ENCODE measurements at regions not wholly inside any gene's neighbourhood (a gene's known extent, or its start where the extent isn't known, plus 50 kb on each side); places are given as distances from the start of the nearest gene placed in this dataset.

DNA sequence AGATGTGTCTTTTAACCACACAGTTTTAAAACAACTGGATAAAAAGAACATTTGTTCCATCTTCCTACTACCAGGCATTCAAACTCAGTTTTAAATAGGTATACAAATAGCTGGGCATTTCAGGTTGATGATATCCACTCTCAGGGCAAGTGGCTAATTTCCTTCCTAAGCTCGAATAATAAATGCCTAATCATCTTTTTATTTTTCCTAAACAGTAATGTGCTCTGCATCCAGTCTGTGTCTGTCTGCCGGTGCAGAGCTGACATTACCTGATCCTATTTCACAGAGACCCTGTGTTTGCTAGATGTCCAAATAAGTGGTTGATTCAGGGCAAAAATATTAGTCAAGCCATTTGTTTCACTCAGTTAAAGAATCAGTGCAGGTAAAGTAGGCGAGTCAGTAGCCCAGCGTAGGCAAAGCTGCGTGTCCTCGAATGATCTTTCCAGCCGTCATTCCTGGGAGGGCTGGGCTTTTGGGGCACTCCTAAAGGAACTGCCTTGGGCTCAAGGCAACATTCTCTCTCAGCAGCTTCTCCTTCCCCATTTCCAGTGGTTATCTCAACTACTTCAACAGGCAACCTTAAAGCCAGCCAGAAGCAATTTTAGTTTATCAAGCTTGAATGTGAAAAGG is 74.2 kb upstream of the BMP2 start:
- H3K4me3 ChIP-seq (ENCODE audit: low read depth, low read length): no peak overlapping the region
- TF ChIP-seq, protein P1, sequence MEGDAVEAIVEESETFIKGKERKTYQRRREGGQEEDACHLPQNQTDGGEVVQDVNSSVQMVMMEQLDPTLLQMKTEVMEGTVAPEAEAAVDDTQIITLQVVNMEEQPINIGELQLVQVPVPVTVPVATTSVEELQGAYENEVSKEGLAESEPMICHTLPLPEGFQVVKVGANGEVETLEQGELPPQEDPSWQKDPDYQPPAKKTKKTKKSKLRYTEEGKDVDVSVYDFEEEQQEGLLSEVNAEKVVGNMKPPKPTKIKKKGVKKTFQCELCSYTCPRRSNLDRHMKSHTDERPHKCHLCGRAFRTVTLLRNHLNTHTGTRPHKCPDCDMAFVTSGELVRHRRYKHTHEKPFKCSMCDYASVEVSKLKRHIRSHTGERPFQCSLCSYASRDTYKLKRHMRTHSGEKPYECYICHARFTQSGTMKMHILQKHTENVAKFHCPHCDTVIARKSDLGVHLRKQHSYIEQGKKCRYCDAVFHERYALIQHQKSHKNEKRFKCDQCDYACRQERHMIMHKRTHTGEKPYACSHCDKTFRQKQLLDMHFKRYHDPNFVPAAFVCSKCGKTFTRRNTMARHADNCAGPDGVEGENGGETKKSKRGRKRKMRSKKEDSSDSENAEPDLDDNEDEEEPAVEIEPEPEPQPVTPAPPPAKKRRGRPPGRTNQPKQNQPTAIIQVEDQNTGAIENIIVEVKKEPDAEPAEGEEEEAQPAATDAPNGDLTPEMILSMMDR (IDR thresholded peaks at IDR 0.05; ENCODE audit: insufficient read depth, low read depth, low read length): no peak
- no peak for DNase-seq (ENCODE audit: low read depth)

DNA sequence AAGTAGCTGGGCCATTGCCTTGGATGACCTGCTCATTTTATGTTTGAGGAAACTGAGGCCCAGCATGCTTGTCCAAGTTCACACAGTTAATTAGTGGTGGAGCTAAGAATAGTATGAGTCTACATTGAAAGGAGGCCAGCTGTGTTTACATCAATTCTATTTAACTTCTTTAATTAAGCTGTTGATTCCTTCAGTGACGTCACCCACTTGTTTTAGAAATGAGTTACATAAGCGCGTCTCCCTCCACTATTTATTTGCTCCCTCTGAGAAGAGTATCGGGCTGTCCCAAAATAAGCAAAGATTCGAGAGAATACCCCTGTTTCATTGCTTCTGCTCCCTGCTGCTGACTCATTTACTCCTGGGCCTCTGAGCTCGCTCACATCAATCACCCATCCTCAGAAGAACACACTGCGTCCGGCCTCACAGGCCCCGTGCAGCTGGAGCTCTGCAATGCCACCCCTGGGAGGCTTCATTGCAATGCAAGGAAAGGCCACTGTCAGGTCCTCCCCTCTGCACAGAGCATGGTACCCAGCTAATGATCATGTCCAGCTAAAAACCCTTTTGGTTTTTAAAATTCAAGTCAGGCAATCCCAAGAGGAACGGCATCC is 74.8 kb upstream of the BMP2 start:
- TF ChIP-seq, protein P1 (IDR thresholded peaks at IDR 0.05; ENCODE audit: insufficient read depth, low read depth, low read length): no peak
- H3K4me3 ChIP-seq (ENCODE audit: low read depth, low read length): no peak overlapping the region
- peak; percentile 14 for DNase-seq (ENCODE audit: low read depth)

DNA sequence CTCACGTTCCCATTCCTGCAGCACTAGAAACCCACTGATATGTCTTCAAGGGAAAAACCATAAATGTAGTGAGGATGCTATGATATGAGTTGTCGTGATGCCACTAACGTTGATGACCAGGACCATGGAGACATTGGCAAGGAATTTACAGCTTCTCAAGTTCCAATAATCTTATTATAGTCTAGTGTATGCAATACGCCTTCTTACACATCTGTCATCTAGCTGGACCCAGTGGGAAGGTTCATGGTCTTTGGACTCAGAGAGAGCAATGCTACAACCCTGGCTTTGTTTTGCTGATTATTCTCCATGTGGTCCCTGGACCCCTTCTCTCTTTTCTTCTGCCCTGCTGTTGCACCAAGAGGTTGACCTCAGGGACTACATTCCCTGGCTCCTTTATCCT is 76.0 kb upstream of the BMP2 start:
- H3K4me3 ChIP-seq (ENCODE audit: low read depth, low read length): no peak overlapping the region
- DNase-seq (ENCODE audit: low read depth): no peak
- TF ChIP-seq, protein P1 (IDR thresholded peaks at IDR 0.05; ENCODE audit: insufficient read depth, low read depth, low read length): no peak

DNA sequence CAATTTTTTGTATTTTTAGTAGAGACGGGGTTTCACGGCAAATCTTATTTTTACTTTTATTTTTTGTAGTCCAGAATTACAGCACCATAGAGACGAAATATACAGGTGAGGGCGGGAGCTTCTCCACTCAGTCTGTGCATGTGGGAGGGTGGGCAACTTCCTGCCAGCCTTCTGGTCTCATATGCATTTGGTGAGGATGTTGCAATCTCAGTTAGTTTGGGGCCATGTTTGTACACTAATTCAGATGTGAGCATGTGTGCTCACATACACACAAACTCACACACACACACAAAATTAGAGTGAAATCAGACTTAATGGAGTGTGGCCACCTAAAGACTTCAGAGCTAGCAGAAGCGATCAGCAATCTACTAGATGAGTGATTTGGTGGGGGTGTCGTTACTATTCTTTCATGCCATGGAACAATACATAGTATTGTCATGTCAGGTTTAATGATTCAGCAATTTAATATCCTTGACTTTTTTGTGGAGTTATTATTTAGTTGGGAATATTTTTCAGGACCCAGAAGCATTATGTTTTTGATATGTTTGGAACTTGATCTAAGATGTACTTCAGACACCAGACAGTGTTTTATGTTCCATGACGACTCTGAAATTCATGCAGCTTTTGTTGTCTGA is 78.0 kb upstream of the BMP2 start:
- DNase-seq (ENCODE audit: low read depth): no peak
- TF ChIP-seq, protein P1 (IDR thresholded peaks at IDR 0.05; ENCODE audit: insufficient read depth, low read depth, low read length): no peak
- no peak overlapping the region for H3K4me3 ChIP-seq (ENCODE audit: low read depth, low read length)

DNA sequence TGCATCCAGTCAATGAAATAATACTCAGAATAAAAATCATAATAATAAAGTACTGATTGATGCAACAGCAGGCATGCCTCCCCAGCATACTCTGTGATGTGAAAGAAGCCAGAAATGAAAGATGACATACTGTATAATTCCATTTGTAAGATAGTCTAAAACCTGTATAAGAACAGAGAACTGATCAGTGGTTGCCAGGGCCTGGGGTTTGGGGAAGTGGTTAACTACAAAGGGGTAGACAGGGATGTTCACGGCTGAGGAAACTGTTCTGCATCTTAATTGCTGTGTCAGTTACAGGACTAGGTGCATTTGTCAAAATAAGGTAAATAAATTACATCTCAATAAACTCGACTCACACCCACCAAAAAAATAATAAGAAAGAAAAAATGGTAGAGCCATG is 81.3 kb upstream of the BMP2 start:
- DNase-seq (ENCODE audit: low read depth): no peak
- TF ChIP-seq, protein P1 (IDR thresholded peaks at IDR 0.05; ENCODE audit: insufficient read depth, low read depth, low read length): no peak
- H3K4me3 ChIP-seq (ENCODE audit: low read depth, low read length): no peak overlapping the region

DNA sequence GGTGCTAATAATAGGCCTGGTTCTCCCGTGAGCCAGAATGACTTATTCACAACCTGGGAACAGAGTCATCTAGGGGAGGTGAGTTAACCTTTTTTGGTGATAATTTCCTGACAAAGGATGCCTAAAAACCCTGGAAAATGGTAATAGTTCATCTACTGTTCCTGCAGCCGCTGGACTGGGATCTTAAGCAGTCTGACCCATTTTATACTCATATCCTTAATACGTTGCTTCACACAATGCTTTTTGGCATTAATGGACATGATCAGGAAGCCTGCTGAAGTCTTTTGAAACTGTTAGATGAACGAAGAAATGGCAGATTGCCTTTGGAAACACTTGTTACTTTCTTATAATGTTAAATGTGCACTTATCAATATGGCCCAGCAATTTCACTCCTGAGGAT is 81.9 kb upstream of the BMP2 start:
- no peak for DNase-seq (ENCODE audit: low read depth)

More for the DNA sequence above, 81.9 kb upstream of the BMP2 start:
- no peak overlapping the region for H3K4me3 ChIP-seq (ENCODE audit: low read depth, low read length)
- TF ChIP-seq, protein P1 (IDR thresholded peaks at IDR 0.05; ENCODE audit: insufficient read depth, low read depth, low read length): no peak
